ENCODE measurements at regions not wholly inside any gene's neighbourhood (a gene's known extent, or its start where the extent isn't known, plus 50 kb on each side); places are given as distances from the start of the nearest gene placed in this dataset.

DNA sequence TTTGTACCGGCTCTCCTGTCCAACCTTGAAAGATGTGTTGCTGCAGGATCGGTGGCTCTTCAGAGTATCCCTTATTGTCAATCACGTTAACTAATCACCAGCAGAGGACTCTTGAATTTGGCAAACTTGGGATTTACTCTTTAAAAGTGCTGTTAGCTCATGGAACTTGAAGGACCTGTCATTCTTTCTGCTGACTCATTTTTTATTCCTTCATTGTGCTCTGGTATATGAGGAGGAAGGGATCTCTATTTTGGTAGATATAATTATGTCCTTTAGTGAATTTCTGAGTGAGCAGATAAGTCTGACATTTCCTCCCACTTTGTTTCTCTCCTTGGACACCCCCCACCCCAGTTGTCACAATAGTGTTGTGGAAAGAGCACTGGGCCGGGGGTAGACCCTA is 175.1 kb upstream of the HDAC9 start (continued):
- no peak for TF ChIP-seq ZNF146 (tag by site-specific recombination; IDR thresholded peaks at IDR 0.05)

DNA sequence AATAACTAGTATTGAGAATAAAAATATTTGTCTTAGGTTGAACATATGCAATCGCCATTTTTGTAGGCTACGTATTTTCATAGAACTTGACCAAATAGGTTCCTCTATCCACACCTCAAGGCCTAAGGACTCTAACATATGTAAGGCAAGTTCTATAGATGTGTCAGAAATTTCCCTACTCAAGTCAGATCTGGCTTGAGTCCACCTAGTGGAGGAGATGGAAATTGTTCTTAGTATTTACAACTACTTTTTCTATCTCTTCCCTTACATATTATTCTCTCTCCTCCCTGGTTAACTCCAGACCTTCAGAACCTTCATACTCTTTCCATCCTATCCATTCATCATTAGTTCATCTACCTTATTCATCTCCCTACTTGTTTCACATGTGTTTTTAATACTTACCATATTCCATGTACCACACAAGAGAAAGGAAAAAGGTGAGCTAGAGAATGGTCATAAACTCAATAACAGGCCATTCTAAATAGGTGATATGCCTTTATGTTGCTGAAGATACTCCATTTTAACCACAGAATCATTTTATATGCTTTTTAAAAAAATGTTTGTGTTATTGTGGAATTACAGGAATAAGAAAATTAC is 174.5 kb upstream of the HDAC9 start:
- Histone ChIP-seq H3K4me3 (ENCODE audit: low read depth, low read length) (no peak overlapping the region), H3K4me1 (ENCODE audit: control insufficient read depth, insufficient read depth, low read length) (no peaks in the 10 kb centered on the region), H3K27ac (ENCODE audit: extremely low read depth, low read depth, low read length) (no peak overlapping the region), H3K36me3 (ENCODE audit: control insufficient read depth in 2 of 2, insufficient read depth in 1 of 2, low read length in 2 of 2) (no peaks in the 10 kb centered on the region), H3K9me3 (ENCODE audit: control insufficient read depth, insufficient read depth, low read depth, low read length) (no peaks in the 10 kb centered on the region)
- ChIA-PET POLR2A (no interaction called here), CTCF (interaction anchor here (0.5 to 1.7 kb wide), 8 partner anchors 12 to 614 kb away, joined by 3 to 8 read pairs (median 3); no protein-coding TSS in a partner anchor)
- TF ChIP-seq ZNF433 (tag by site-specific recombination; IDR thresholded peaks at IDR 0.05; ENCODE audit: low read depth) (no peak), ZNF777 (tag by site-specific recombination; IDR thresholded peaks at IDR 0.05; ENCODE audit: borderline replicate concordance) (no peak), ZSCAN16 (tag by site-specific recombination; IDR thresholded peaks at IDR 0.05) (no peak), ZNF350 (tag by site-specific recombination; IDR thresholded peaks at IDR 0.05) (no peak), ZNF561 (tag by site-specific recombination; IDR thresholded peaks at IDR 0.05; ENCODE audit: borderline replicate concordance) (no peak), GLIS1 (tag by site-specific recombination; IDR thresholded peaks at IDR 0.05) (no peak), KLF9 (tag by site-specific recombination; IDR thresholded peaks at IDR 0.05; ENCODE audit: low read depth) (no peak), ZBTB11 (tag by site-specific recombination; conservative IDR thresholded peaks at IDR 0.05; ENCODE audit: low read depth) (no peak), ZNF214 (tag by site-specific recombination; IDR thresholded peaks at IDR 0.05; ENCODE audit: borderline replicate concordance) (no peak)
- TF ChIP-seq, protein P1, sequence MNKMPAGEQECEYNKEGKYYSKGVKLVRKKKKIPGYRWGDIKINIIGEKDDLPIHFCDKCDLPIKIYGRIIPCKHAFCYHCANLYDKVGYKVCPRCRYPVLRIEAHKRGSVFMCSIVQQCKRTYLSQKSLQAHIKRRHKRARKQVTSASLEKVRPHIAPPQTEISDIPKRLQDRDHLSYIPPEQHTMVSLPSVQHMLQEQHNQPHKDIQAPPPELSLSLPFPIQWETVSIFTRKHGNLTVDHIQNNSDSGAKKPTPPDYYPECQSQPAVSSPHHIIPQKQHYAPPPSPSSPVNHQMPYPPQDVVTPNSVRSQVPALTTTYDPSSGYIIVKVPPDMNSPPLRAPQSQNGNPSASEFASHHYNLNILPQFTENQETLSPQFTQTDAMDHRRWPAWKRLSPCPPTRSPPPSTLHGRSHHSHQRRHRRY (tag by site-specific recombination; IDR thresholded peaks at IDR 0.05) = no peak
- TF ChIP-seq, protein P2, sequence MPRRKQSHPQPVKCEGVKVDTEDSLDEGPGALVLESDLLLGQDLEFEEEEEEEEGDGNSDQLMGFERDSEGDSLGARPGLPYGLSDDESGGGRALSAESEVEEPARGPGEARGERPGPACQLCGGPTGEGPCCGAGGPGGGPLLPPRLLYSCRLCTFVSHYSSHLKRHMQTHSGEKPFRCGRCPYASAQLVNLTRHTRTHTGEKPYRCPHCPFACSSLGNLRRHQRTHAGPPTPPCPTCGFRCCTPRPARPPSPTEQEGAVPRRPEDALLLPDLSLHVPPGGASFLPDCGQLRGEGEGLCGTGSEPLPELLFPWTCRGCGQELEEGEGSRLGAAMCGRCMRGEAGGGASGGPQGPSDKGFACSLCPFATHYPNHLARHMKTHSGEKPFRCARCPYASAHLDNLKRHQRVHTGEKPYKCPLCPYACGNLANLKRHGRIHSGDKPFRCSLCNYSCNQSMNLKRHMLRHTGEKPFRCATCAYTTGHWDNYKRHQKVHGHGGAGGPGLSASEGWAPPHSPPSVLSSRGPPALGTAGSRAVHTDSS (tag by site-specific recombination; IDR thresholded peaks at IDR 0.05) = no peak

GRCh38 chr7:18330548-18330947 is 165.0 kb upstream of the HDAC9 start:
- CTCF ChIA-PET = interaction anchor here (1.2 to 3.2 kb wide), 2 partner anchors 10 to 561 kb away, joined by 3 to 9 read pairs; no protein-coding TSS in a partner anchor
- no peaks in the 10 kb centered on the region for H3K9me3 ChIP-seq (ENCODE audit: control insufficient read depth, insufficient read depth, low read depth, low read length)
- no peaks in the 10 kb centered on the region for H3K4me1 ChIP-seq (ENCODE audit: control insufficient read depth, insufficient read depth, low read length)
- no peak overlapping the region for H3K27ac ChIP-seq (ENCODE audit: extremely low read depth, low read depth, low read length)
- POLR2A ChIA-PET = no interaction called here
- no peaks in the 10 kb centered on the region for H3K36me3 ChIP-seq (ENCODE audit: control insufficient read depth in 2 of 2, insufficient read depth in 1 of 2, low read length in 2 of 2)
- H3K4me3 ChIP-seq (ENCODE audit: low read depth, low read length) = no peak overlapping the region
- no peak for TF ChIP-seq ZNF624 (tag by site-specific recombination; IDR thresholded peaks at IDR 0.05)
- TF ChIP-seq HOXD13 (CRISPR knock-in tag; IDR thresholded peaks at IDR 0.05; ENCODE audit: borderline replicate concordance) = no peak
- TF ChIP-seq ZNF510 (tag by site-specific recombination; IDR thresholded peaks at IDR 0.05; ENCODE audit: insufficient replicate concordance) = no peak
- no peak for TF ChIP-seq ZNF837 (tag by site-specific recombination; IDR thresholded peaks at IDR 0.05)
- no peak for TF ChIP-seq ZNF248 (tag by site-specific recombination; IDR thresholded peaks at IDR 0.05)
- TF ChIP-seq ZNF155 (tag by site-specific recombination; IDR thresholded peaks at IDR 0.05) = no peak
- no peak for TF ChIP-seq KLF16 (tag by site-specific recombination; IDR thresholded peaks at IDR 0.05)
- TF ChIP-seq ZNF266 (tag by site-specific recombination; IDR thresholded peaks at IDR 0.05; ENCODE audit: low read depth) = no peak
- TF ChIP-seq ZSCAN23 (tag by site-specific recombination; IDR thresholded peaks at IDR 0.05) = no peak
- no peak for TF ChIP-seq ZNF596 (tag by site-specific recombination; IDR thresholded peaks at IDR 0.05)
- TF ChIP-seq BCL11B (tag by site-specific recombination; IDR thresholded peaks at IDR 0.05; ENCODE audit: low read depth) = no peak
- TF ChIP-seq ZNF114 (tag by site-specific recombination; IDR thresholded peaks at IDR 0.05) = no peak
- TF ChIP-seq, protein P3, sequence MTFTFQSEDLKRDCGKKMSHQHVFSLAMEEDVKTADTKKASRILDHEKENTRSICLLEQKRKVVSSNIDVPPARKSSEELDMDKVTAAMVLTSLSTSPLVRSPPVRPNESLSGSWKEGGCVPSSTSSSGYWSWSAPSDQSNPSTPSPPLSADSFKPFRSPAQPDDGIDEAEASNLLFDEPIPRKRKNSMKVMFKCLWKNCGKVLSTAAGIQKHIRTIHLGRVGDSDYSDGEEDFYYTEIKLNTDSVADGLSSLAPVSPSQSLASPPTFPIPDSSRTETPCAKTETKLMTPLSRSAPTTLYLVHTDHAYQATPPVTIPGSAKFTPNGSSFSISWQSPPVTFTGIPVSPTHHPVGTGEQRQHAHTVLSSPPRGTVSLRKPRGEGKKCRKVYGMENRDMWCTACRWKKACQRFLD (tag by site-specific recombination; IDR thresholded peaks at IDR 0.05) = no peak
- no peak for TF ChIP-seq ZNF621 (tag by site-specific recombination; IDR thresholded peaks at IDR 0.05)
- no peak for TF ChIP-seq HOXC10 (CRISPR knock-in tag; IDR thresholded peaks at IDR 0.05)
- TF ChIP-seq ZNF350 (tag by site-specific recombination; IDR thresholded peaks at IDR 0.05) = no peak
